ENCODE measurements at regions not wholly inside any gene's neighbourhood (a gene's known extent, or its start where the extent isn't known, plus 50 kb on each side); places are given as distances from the start of the nearest gene placed in this dataset.

DNA sequence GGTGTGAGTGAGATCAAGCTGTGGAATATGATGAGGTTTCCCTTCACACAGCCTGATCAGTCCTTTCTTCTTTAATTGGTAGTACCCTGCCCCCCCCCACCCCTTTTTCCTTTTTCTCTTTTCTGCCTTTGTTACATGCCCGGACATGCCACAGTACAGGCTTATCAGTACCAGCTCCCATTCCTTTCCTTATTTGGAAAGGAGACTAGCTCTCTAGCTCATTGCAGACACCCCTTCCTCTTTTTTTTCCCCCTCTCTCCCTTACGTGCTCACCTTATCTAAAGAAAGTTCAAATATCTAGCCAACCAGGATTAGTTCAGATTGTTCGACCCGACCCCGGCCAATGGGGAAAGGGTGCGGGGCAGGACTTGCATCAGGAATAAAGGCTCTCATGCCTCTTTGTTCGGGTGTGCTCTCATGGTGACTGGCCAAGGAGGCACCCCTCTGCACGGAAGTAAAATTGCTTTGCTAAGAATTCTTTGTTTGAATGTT, 230.4 kb downstream of the ACTR3B start:
- TF ChIP-seq TOX (CRISPR knock-in tag; IDR thresholded peaks at IDR 0.05; ENCODE audit: borderline replicate concordance): no peak
- no peak for TF ChIP-seq RARB (CRISPR knock-in tag; IDR thresholded peaks at IDR 0.05)
- TF ChIP-seq, protein P1, sequence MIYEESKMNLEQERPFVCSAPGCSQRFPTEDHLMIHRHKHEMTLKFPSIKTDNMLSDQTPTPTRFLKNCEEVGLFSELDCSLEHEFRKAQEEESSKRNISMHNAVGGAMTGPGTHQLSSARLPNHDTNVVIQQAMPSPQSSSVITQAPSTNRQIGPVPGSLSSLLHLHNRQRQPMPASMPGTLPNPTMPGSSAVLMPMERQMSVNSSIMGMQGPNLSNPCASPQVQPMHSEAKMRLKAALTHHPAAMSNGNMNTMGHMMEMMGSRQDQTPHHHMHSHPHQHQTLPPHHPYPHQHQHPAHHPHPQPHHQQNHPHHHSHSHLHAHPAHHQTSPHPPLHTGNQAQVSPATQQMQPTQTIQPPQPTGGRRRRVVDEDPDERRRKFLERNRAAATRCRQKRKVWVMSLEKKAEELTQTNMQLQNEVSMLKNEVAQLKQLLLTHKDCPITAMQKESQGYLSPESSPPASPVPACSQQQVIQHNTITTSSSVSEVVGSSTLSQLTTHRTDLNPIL (CRISPR knock-in tag; IDR thresholded peaks at IDR 0.05; ENCODE audit: low read depth): no peak
- TF ChIP-seq ESRRG (CRISPR knock-in tag; IDR thresholded peaks at IDR 0.05): no peak
- TF ChIP-seq, protein P2, sequence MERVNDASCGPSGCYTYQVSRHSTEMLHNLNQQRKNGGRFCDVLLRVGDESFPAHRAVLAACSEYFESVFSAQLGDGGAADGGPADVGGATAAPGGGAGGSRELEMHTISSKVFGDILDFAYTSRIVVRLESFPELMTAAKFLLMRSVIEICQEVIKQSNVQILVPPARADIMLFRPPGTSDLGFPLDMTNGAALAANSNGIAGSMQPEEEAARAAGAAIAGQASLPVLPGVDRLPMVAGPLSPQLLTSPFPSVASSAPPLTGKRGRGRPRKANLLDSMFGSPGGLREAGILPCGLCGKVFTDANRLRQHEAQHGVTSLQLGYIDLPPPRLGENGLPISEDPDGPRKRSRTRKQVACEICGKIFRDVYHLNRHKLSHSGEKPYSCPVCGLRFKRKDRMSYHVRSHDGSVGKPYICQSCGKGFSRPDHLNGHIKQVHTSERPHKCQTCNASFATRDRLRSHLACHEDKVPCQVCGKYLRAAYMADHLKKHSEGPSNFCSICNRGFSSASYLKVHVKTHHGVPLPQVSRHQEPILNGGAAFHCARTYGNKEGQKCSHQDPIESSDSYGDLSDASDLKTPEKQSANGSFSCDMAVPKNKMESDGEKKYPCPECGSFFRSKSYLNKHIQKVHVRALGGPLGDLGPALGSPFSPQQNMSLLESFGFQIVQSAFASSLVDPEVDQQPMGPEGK (CRISPR knock-in tag; IDR thresholded peaks at IDR 0.05; ENCODE audit: borderline replicate concordance): no peak

Data from SK-N-SH treated with all-trans-retinoic acid at 6 μM for 48 hours (cell line).